OCI-LY7 (cell line): ENCODE measurements at regions not wholly inside any gene's neighbourhood (a gene's known extent, or its start where the extent isn't known, plus 50 kb on each side); places are given as distances from the start of the nearest gene placed in this dataset.

Experiments
- BruUV-seq: library from RNA; stranded (reverse); fragments of 400-500 nt; replicated peaks from 2 replicates; lab custom pipeline; 2021; lab: Mats Ljungman, UMichigan
- CTCF ChIA-PET: fragments of 300-600 bp; sonication (Branson Sonifier 250); formaldehyde crosslinking; loops from one replicate; lab custom pipeline; 2022; ENCODE audit warnings: antibody characterized with exemption; ENCODE audit not compliant: unreplicated experiment; lab: Charles Lee
- POLR2A ChIA-PET: fragments of 300-600 bp; sonication (Branson Sonifier 250); formaldehyde crosslinking; loops from one replicate; lab custom pipeline; 2022; ENCODE audit warnings: antibody characterized with exemption; lab: Charles Lee
- DNase-seq: peaks from one replicate; pipeline ENCODE4 v3.0.0-alpha.2; 2015; ENCODE audit warnings: low spot score
- H2AFZ ChIP-seq: fragments of 200-600 bp; sonication (generic), shearing (Covaris generic); 2 replicates; pipeline ENCODE4 v1.6.1; 2014; ENCODE audit warnings: mild to moderate bottlenecking, antibody characterized with exemption, low read length, moderate library complexity
- H3K27ac ChIP-seq: fragments of 200-600 bp; sonication (generic); 2 replicates; pipeline ENCODE4 v1.5.1; 2014; ENCODE audit warnings: mixed run types, low read depth, mild to moderate bottlenecking, moderate library complexity, low read length, inconsistent platforms; ENCODE audit not compliant: poor library complexity, severe bottlenecking
- H3K36me3 ChIP-seq: fragments of 200-600 bp; sonication (generic); 2 replicates; pipeline ENCODE4 v1.6.1; 2014; ENCODE audit warnings: mild to moderate bottlenecking, antibody characterized with exemption, low read length, moderate library complexity, mixed read lengths; ENCODE audit not compliant: insufficient read depth
- H3K4me1 ChIP-seq: fragments of 200-600 bp; sonication (generic); 2 replicates; pipeline ENCODE4 v1.5.1; 2014; ENCODE audit warnings: mild to moderate bottlenecking, low read length; ENCODE audit not compliant: insufficient read depth, poor library complexity, severe bottlenecking
- H3K4me2 ChIP-seq: fragments of 200-600 bp; sonication (generic); 2 replicates; pipeline ENCODE4 v1.6.1; 2014; ENCODE audit warnings: mild to moderate bottlenecking, low read length
- H3K4me3 ChIP-seq: fragments of 200-600 bp; sonication (generic); 2 replicates; pipeline ENCODE4 v1.5.1; 2014; ENCODE audit warnings: mild to moderate bottlenecking, low read depth, low read length; ENCODE audit not compliant: poor library complexity, severe bottlenecking
- H3K79me2 ChIP-seq: fragments of 200-600 bp; sonication (generic); 2 replicates; pipeline ENCODE4 v1.6.1; 2016; ENCODE audit warnings: low read depth, mild to moderate bottlenecking, low read length, moderate library complexity, mixed read lengths; ENCODE audit not compliant: insufficient read depth
- H3K9me2 ChIP-seq: fragments of 200-600 bp; sonication (generic); 2 replicates; pipeline ENCODE4 v1.6.1; 2016; ENCODE audit warnings: mild to moderate bottlenecking, low read length, mixed read lengths; ENCODE audit not compliant: insufficient read depth
- H3K9me3 ChIP-seq: fragments of 200-600 bp; sonication (generic); 2 replicates; pipeline ENCODE4 v1.6.1; 2014; ENCODE audit warnings: mild to moderate bottlenecking, mixed run types, low read length, mixed read lengths
- H4K20me1 ChIP-seq: fragments of 200-600 bp; sonication (generic); 2 replicates; pipeline ENCODE4 v1.6.1; 2014; ENCODE audit warnings: mild to moderate bottlenecking, antibody characterized with exemption, low read length, moderate library complexity, mixed read lengths; ENCODE audit not compliant: insufficient read depth
- CTCF ChIP-seq: fragments of 200-600 bp; sonication (generic); conservative IDR thresholded peaks from 2 replicates; pipeline ENCODE4 v1.5.1; 2014; ENCODE audit warnings: mild to moderate bottlenecking, antibody characterized with exemption, low read length, moderate library complexity, mixed read lengths
- EZH2phosphoT487 ChIP-seq: fragments of 200-600 bp; sonication (generic); IDR thresholded peaks from 2 replicates; pipeline ENCODE4 v1.6.1; 2018; ENCODE audit warnings: low read depth, borderline replicate concordance, mild to moderate bottlenecking, mixed run types, antibody characterized with exemption, low read length, moderate library complexity, mixed read lengths
- intact Hi-C: fragments of 100-400 bp; cut with micrococcal nuclease; formaldehyde crosslinking; loops from one replicate; pipeline ENCODE4 v1.10.0; 2022; ENCODE audit not compliant: unreplicated experiment

- no TSS peak for BruUV-seq
- POLR2A ChIA-PET = no interaction called here
Measured at GRCh38 chr1:113241237-113241636, 149.1 kb upstream of the MAGI3 start.

GRCh38 chr1:113242481-113242880, 147.8 kb upstream of the MAGI3 start:
- Histone ChIP-seq H3K4me2 (no peak overlapping the region), H2AFZ (no peak overlapping the region), H3K4me1 (no peaks in the 10 kb centered on the region), H3K9me2 (no peaks in the 10 kb centered on the region), H3K79me2 (no peaks in the 10 kb centered on the region), H3K36me3 (no peaks in the 10 kb centered on the region), H3K4me3 (no peak overlapping the region), H4K20me1 (no peaks in the 10 kb centered on the region), H3K27ac (no peak overlapping the region), H3K9me3 (no peaks in the 10 kb centered on the region)
- no TSS peak for BruUV-seq
- ChIA-PET POLR2A (no interaction called here), CTCF (no interaction called here)
- no peak for TF ChIP-seq CTCF
- no peak for TF ChIP-seq EZH2phosphoT487
- no peak for DNase-seq
- intact Hi-C loops = no loop called here

More at GRCh38 chr1:113241237-113241636, 149.1 kb upstream of the MAGI3 start:
- Histone ChIP-seq H3K4me2 (no peak overlapping the region), H3K79me2 (no peaks in the 10 kb centered on the region), H3K4me3 (no peak overlapping the region), H4K20me1 (no peaks in the 10 kb centered on the region), H3K9me3 (no peaks in the 10 kb centered on the region), H3K4me1 (no peaks in the 10 kb centered on the region), H3K27ac (no peak overlapping the region), H3K9me2 (no peaks in the 10 kb centered on the region), H3K36me3 (no peaks in the 10 kb centered on the region), H2AFZ (no peak overlapping the region)
- intact Hi-C loops = no loop called here
- no peak for DNase-seq
- no peak for TF ChIP-seq CTCF
- TF ChIP-seq EZH2phosphoT487 = no peak
- CTCF ChIA-PET = no interaction called here

- POLR2A ChIA-PET = no interaction called here
- CTCF ChIA-PET = no interaction called here
- no peaks in the 10 kb centered on the region for H3K4me1 ChIP-seq
- intact Hi-C loops = no loop called here
- no peaks in the 10 kb centered on the region for H3K36me3 ChIP-seq
- no peak overlapping the region for H3K27ac ChIP-seq
- no TSS peak for BruUV-seq
- H3K9me3 ChIP-seq = no peaks in the 10 kb centered on the region
- no peaks in the 10 kb centered on the region for H4K20me1 ChIP-seq
- no peaks in the 10 kb centered on the region for H3K79me2 ChIP-seq
- H3K9me2 ChIP-seq = no peaks in the 10 kb centered on the region
- no peak overlapping the region for H3K4me3 ChIP-seq
- TF ChIP-seq CTCF (no peak), EZH2phosphoT487 (no peak)
- H3K4me2 ChIP-seq = no peak overlapping the region
- DNase-seq = no peak
- H2AFZ ChIP-seq = no peak overlapping the region
Measured at GRCh38 chr1:113243529-113243928, 146.8 kb upstream of the MAGI3 start.
